ENCODE measurements at regions not wholly inside any gene's neighbourhood (a gene's known extent, or its start where the extent isn't known, plus 50 kb on each side); places are given as distances from the start of the nearest gene placed in this dataset.

DNA sequence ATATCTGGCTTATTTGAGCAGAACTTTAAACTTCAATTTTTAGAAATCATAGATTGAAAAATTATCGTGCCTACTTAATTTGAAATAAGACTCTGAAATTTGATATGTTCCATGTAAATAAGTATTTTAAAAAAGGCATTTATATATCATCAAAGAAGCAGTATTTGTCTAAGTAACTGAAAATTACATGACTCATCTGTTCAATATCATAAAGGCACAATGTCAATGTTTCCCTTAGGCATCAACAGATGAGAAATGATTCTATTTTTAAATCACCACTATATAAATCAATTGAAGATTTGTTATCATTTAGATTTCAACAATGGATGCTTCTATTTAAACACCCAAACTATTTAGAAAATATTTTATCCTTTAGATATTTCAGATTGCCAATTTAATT, 142.9 kb upstream of the POU5F2 start:
- 86% methylated on average over 1 of the region's 1 CpG; no CpG with 5 or more reads in 1 of the 2 experiments for WGBS, 2 experiments (ENCODE audit: extremely low coverage in 1 of 2, insufficient coverage in 1 of 2, insufficient read length in 1 of 2, insufficient replicate concordance in 2 of 2, low coverage in 1 of 2, low lambda C conversion rate in 2 of 2, missing lambda C conversion rate in 1 of 2)
- no peak overlapping the region for H3K56ac ChIP-seq (replicated peaks; ENCODE audit: insufficient read length, low read depth, low read length)
- H2AK5ac ChIP-seq (ENCODE audit: low read depth, low read length), result no peak overlapping the region
- no peak overlapping the region for H2BK12ac ChIP-seq (ENCODE audit: low read depth, low read length)
- H2AFZ ChIP-seq (ENCODE audit: low read length), result no peak overlapping the region
- no peak for DNase-seq (ENCODE audit: low read depth in 1 of 2, low spot score in 2 of 2)
- ChIA-PET CTCF (ENCODE audit: partially characterized antibody) (interaction anchor here (0.7 to 4.5 kb wide), 3 partner anchors 10 to 61 kb away, joined by 4 to 16 read pairs (median 5); no protein-coding TSS in a partner anchor), POLR2A (ENCODE audit: partially characterized antibody) (no interaction called here)
- no peak overlapping the region for H2BK5ac ChIP-seq (ENCODE audit: low read depth, low read length)
- H2BK120ac ChIP-seq (replicated peaks; ENCODE audit: low read depth, low read length), result no peak overlapping the region
- no peaks in the 10 kb centered on the region for H3K79me1 ChIP-seq (ENCODE audit: low read depth, low read length)
- no peak overlapping the region for H3K9ac ChIP-seq (replicated peaks in 1 of 4; ENCODE audit: extremely low read depth in 1 of 4, low read depth in 3 of 4, low read length in 3 of 4)
- TF ChIP-seq, protein P1, sequence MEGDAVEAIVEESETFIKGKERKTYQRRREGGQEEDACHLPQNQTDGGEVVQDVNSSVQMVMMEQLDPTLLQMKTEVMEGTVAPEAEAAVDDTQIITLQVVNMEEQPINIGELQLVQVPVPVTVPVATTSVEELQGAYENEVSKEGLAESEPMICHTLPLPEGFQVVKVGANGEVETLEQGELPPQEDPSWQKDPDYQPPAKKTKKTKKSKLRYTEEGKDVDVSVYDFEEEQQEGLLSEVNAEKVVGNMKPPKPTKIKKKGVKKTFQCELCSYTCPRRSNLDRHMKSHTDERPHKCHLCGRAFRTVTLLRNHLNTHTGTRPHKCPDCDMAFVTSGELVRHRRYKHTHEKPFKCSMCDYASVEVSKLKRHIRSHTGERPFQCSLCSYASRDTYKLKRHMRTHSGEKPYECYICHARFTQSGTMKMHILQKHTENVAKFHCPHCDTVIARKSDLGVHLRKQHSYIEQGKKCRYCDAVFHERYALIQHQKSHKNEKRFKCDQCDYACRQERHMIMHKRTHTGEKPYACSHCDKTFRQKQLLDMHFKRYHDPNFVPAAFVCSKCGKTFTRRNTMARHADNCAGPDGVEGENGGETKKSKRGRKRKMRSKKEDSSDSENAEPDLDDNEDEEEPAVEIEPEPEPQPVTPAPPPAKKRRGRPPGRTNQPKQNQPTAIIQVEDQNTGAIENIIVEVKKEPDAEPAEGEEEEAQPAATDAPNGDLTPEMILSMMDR (IDR thresholded peaks at IDR 0.05; ENCODE audit: control extremely low read depth in 1 of 3, insufficient read depth in 1 of 3, low read depth in 1 of 3, low read length in 3 of 3), result no peak
- TF ChIP-seq HDAC2 (IDR thresholded peaks at IDR 0.05; ENCODE audit: borderline replicate concordance in 1 of 2, low read depth in 2 of 2, low read length in 2 of 2) (no peak), RFX5 (IDR thresholded peaks at IDR 0.05; ENCODE audit: borderline replicate concordance, low read depth, low read length) (no peak), USF2 (IDR thresholded peaks at IDR 0.05; ENCODE audit: low read length) (no peak)
- H3K79me2 ChIP-seq (ENCODE audit: control insufficient read depth in 1 of 2, insufficient read depth in 2 of 2, low read length in 2 of 2), result no peaks in the 10 kb centered on the region
- H3K14ac ChIP-seq (ENCODE audit: insufficient read length), result no peak overlapping the region
- H4K91ac ChIP-seq (replicated peaks; ENCODE audit: insufficient read length, low read length), result no peak overlapping the region
- no peaks in the 10 kb centered on the region for H3K36me3 ChIP-seq (ENCODE audit: control insufficient read depth in 2 of 4, insufficient read depth in 4 of 4, low read length in 3 of 4)
- no peaks in the 10 kb centered on the region for H3K4me1 ChIP-seq (replicated peaks in 1 of 4; ENCODE audit: control insufficient read depth in 3 of 4, insufficient read depth in 4 of 4, low read length in 3 of 4)
- no peak overlapping the region for H3K4me3 ChIP-seq (ENCODE audit: extremely low read depth in 1 of 4, insufficient read depth in 2 of 4, low read depth in 3 of 4, low read length in 4 of 4)
- no peak overlapping the region for H2BK20ac ChIP-seq (ENCODE audit: low read length)
- no peaks in the 10 kb centered on the region for H3K9me3 ChIP-seq (ENCODE audit: insufficient read depth in 2 of 2, low read depth in 1 of 2, low read length in 1 of 2)
- H3K4me2 ChIP-seq (ENCODE audit: insufficient read depth in 1 of 2, low read depth in 2 of 2, low read length in 2 of 2), result no peak overlapping the region
- no peak overlapping the region for H3K27ac ChIP-seq (ENCODE audit: low read depth, low read length)
- no peak overlapping the region for H2BK15ac ChIP-seq (ENCODE audit: low read length)
- H4K5ac ChIP-seq (ENCODE audit: insufficient read length, low read depth, low read length), result no peak overlapping the region
- H3K23me2 ChIP-seq (ENCODE audit: low read depth, low read length), result no peaks in the 10 kb centered on the region; the same call in 1 of the 2 replicates
- no peak overlapping the region for H3K18ac ChIP-seq (ENCODE audit: extremely low read depth, low read length)
- H3K27me3 ChIP-seq (replicated peaks in 1 of 4; ENCODE audit: control insufficient read depth in 3 of 4, extremely low read depth in 1 of 4, insufficient read depth in 3 of 4, low read length in 3 of 4), result no peaks in the 10 kb centered on the region
- FAIRE-seq, result no peak
- H3K4ac ChIP-seq (replicated peaks; ENCODE audit: insufficient read length, low read depth, low read length), result no peak overlapping the region
- H4K8ac ChIP-seq (ENCODE audit: extremely low read depth, insufficient read depth, low read length), result no peak overlapping the region
- no peaks in the 10 kb centered on the region for H4K20me1 ChIP-seq (replicated peaks in 1 of 2; ENCODE audit: control insufficient read depth in 1 of 2, insufficient read depth in 2 of 2, low read length in 2 of 2)
- H3K23ac ChIP-seq (ENCODE audit: insufficient read length), result no peak overlapping the region

All from H1 (cell line).